GM20000 (cell line): ENCODE measurements at regions not wholly inside any gene's neighbourhood (a gene's known extent, or its start where the extent isn't known, plus 50 kb on each side); places are given as distances from the start of the nearest gene placed in this dataset.

Experiments used
- DNase-seq: peaks from one replicate; pipeline ENCODE4 v3.0.0; 2012; ENCODE audit warnings: low spot score
- CTCF ChIP-seq: IDR thresholded peaks from 2 replicates; pipeline ENCODE4 v1.5.1; 2012; ENCODE audit warnings: mild to moderate bottlenecking, control low read depth; ENCODE audit errors: extremely low read depth, missing control alignments

GRCh38 chr16:51289336-51289735 lies 138.3 kb upstream of the SALL1 start:
- no peak for TF ChIP-seq CTCF
- DNase-seq: no peak

- TF ChIP-seq CTCF: no peak
- no peak for DNase-seq
Observed at GRCh38 chr16:51287121-51287755, 136.2 kb upstream of the SALL1 start.

GRCh38 chr16:51286272-51286671 lies 135.2 kb upstream of the SALL1 start:
- TF ChIP-seq CTCF: no peak
- no peak for DNase-seq

GRCh38 chr16:51276336-51276735 lies 125.3 kb upstream of the SALL1 start:
- DNase-seq: no peak
- TF ChIP-seq CTCF: no peak

- TF ChIP-seq CTCF: no peak
- no peak for DNase-seq
Observed at GRCh38 chr16:51272420-51272819, 121.3 kb upstream of the SALL1 start.

- no peak for DNase-seq
- no peak for TF ChIP-seq CTCF
Observed at GRCh38 chr16:51271156-51271701, 120.2 kb upstream of the SALL1 start.

GRCh38 chr16:51268237-51268636 lies 117.2 kb upstream of the SALL1 start:
- no peak for TF ChIP-seq CTCF
- no peak for DNase-seq
